IMR-90 (cell line): ENCODE measurements at regions not wholly inside any gene's neighbourhood (a gene's known extent, or its start where the extent isn't known, plus 50 kb on each side); places are given as distances from the start of the nearest gene placed in this dataset.

Source experiments
- BHLHE40 ChIP-seq: fragments of 150-350 bp; IDR thresholded peaks from 2 replicates; pipeline ENCODE4 v1.6.1; 2016; ENCODE audit warnings: mild to moderate bottlenecking, low read depth, low read length
- CEBPB ChIP-seq: IDR thresholded peaks from 2 replicates; pipeline ENCODE4 v1.6.1; 2012; ENCODE audit warnings: low read depth, low read length, improper control_type of control experiment
- CHD1 ChIP-seq: IDR thresholded peaks from 2 replicates; pipeline ENCODE4 v1.6.1; 2012; ENCODE audit warnings: low read depth, low read length, improper control_type of control experiment
- MAZ ChIP-seq: IDR thresholded peaks from 2 replicates; pipeline ENCODE4 v1.6.1; 2012; ENCODE audit warnings: low read depth, mild to moderate bottlenecking, low read length, improper control_type of control experiment, moderate library complexity, borderline replicate concordance
- POLR2A ChIP-seq: IDR thresholded peaks from 2 replicates; pipeline ENCODE4 v1.6.1; 2012; ENCODE audit warnings: mild to moderate bottlenecking, low read depth, low read length
- RAD21 ChIP-seq: IDR thresholded peaks from 2 replicates; pipeline ENCODE4 v1.6.1; 2012; ENCODE audit warnings: low read length, improper control_type of control experiment
- RCOR1 ChIP-seq: IDR thresholded peaks from 2 replicates; pipeline ENCODE4 v1.6.1; 2012; ENCODE audit warnings: mild to moderate bottlenecking, low read length, improper control_type of control experiment; ENCODE audit not compliant: insufficient replicate concordance
- TF ChIP-seq, protein P1 (sequence below): conservative IDR thresholded peaks from 2 replicates; pipeline ENCODE4 v1.5.1; 2012; ENCODE audit warnings: mild to moderate bottlenecking, low read depth, low read length, improper control_type of control experiment
- TF ChIP-seq, protein P2 (sequence below): fragments of 150-350 bp; IDR thresholded peaks from 2 replicates; pipeline ENCODE4 v1.6.1; 2016; ENCODE audit warnings: low read depth, mild to moderate bottlenecking, low read length, moderate library complexity, borderline replicate concordance
- TF ChIP-seq, protein P3 (sequence below): fragments of 150-350 bp; IDR thresholded peaks from 2 replicates; pipeline ENCODE4 v1.6.1; 2017; ENCODE audit warnings: mild to moderate bottlenecking, antibody characterized with exemption, low read length, low read depth

DNA sequence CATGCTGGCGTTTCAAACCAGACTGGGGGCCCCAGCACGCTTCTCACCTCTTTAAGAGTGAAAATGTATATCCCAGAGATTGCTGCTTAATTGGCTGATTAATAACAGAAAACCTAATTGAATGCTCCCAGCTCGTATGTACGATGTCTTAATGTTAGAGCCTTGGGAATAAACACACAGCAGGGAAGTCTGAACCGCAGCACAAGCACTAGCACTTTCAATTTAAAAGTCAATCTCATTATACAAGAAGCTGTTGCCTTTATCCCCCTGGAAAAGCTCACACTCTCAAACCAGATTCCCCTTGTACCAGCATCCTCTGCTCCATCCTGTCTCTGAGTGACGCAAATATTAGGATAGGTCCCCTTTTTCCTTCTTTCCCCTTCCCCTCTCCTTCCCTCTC, 449.1 kb downstream of the MN1 start:
- TF ChIP-seq, protein P1, sequence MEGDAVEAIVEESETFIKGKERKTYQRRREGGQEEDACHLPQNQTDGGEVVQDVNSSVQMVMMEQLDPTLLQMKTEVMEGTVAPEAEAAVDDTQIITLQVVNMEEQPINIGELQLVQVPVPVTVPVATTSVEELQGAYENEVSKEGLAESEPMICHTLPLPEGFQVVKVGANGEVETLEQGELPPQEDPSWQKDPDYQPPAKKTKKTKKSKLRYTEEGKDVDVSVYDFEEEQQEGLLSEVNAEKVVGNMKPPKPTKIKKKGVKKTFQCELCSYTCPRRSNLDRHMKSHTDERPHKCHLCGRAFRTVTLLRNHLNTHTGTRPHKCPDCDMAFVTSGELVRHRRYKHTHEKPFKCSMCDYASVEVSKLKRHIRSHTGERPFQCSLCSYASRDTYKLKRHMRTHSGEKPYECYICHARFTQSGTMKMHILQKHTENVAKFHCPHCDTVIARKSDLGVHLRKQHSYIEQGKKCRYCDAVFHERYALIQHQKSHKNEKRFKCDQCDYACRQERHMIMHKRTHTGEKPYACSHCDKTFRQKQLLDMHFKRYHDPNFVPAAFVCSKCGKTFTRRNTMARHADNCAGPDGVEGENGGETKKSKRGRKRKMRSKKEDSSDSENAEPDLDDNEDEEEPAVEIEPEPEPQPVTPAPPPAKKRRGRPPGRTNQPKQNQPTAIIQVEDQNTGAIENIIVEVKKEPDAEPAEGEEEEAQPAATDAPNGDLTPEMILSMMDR, result no peak
- TF ChIP-seq MAZ (no peak), POLR2A (no peak), RAD21 (no peak), RCOR1 (no peak), CEBPB (no peak), BHLHE40 (no peak), CHD1 (no peak)
- TF ChIP-seq, protein P2, sequence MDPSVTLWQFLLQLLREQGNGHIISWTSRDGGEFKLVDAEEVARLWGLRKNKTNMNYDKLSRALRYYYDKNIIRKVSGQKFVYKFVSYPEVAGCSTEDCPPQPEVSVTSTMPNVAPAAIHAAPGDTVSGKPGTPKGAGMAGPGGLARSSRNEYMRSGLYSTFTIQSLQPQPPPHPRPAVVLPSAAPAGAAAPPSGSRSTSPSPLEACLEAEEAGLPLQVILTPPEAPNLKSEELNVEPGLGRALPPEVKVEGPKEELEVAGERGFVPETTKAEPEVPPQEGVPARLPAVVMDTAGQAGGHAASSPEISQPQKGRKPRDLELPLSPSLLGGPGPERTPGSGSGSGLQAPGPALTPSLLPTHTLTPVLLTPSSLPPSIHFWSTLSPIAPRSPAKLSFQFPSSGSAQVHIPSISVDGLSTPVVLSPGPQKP, result no peak
- TF ChIP-seq, protein P3, sequence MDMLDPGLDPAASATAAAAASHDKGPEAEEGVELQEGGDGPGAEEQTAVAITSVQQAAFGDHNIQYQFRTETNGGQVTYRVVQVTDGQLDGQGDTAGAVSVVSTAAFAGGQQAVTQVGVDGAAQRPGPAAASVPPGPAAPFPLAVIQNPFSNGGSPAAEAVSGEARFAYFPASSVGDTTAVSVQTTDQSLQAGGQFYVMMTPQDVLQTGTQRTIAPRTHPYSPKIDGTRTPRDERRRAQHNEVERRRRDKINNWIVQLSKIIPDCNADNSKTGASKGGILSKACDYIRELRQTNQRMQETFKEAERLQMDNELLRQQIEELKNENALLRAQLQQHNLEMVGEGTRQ, result no peak
